NCI-H526 treated with DMSO at 0.1 percent for 48 hours (cell line): ENCODE measurements at regions not wholly inside any gene's neighbourhood (a gene's known extent, or its start where the extent isn't known, plus 50 kb on each side); places are given as distances from the start of the nearest gene placed in this dataset.
"Not testable (repeated sequence)": the region's sequence is repeated elsewhere in the genome, so short reads cannot be mapped to it uniquely, and the experiment has no call there.

Experiments
- DNase-seq: peaks from one replicate; lab custom pipeline; 2025; lab: John Stamatoyannopoulos, UW

GRCh38 chr7:97928844-97929243, 56.6 kb upstream of the ASNS start:
- not testable (repeated sequence) for DNase-seq

GRCh38 chr7:97927790-97928748, 55.9 kb upstream of the ASNS start:
- peak; percentile 21 for DNase-seq
